ENCODE measurements at regions not wholly inside any gene's neighbourhood (a gene's known extent, or its start where the extent isn't known, plus 50 kb on each side); places are given as distances from the start of the nearest gene placed in this dataset.
"Not testable (repeated sequence)": the region's sequence is repeated elsewhere in the genome, so short reads cannot be mapped to it uniquely, and the experiment has no call there.

- not testable (repeated sequence) for TF ChIP-seq FOXM1 (IDR thresholded peaks at IDR 0.05; ENCODE audit: low read depth, low read length); RCOR1 (conservative IDR thresholded peaks at IDR 0.05; ENCODE audit: low read depth, low read length); SREBF2 (IDR thresholded peaks at IDR 0.05; ENCODE audit: low read length); KDM1A (IDR thresholded peaks at IDR 0.05; ENCODE audit: borderline replicate concordance); EED (IDR thresholded peaks at IDR 0.05; ENCODE audit: low read depth); CHD2 (IDR thresholded peaks at IDR 0.05; ENCODE audit: borderline replicate concordance, low read depth, low read length); MYC (IDR thresholded peaks at IDR 0.05; ENCODE audit: insufficient read depth, insufficient read length, insufficient replicate concordance, low read length, severe bottlenecking)
- TF ChIP-seq, protein P1, sequence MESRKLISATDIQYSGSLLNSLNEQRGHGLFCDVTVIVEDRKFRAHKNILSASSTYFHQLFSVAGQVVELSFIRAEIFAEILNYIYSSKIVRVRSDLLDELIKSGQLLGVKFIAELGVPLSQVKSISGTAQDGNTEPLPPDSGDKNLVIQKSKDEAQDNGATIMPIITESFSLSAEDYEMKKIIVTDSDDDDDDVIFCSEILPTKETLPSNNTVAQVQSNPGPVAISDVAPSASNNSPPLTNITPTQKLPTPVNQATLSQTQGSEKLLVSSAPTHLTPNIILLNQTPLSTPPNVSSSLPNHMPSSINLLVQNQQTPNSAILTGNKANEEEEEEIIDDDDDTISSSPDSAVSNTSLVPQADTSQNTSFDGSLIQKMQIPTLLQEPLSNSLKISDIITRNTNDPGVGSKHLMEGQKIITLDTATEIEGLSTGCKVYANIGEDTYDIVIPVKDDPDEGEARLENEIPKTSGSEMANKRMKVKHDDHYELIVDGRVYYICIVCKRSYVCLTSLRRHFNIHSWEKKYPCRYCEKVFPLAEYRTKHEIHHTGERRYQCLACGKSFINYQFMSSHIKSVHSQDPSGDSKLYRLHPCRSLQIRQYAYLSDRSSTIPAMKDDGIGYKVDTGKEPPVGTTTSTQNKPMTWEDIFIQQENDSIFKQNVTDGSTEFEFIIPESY (IDR thresholded peaks at IDR 0.05) = not testable (repeated sequence)
- TF ChIP-seq, protein P2, sequence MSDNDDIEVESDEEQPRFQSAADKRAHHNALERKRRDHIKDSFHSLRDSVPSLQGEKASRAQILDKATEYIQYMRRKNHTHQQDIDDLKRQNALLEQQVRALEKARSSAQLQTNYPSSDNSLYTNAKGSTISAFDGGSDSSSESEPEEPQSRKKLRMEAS (IDR thresholded peaks at IDR 0.05; ENCODE audit: low read depth, low read length) = not testable (repeated sequence)
These were observed 71.2 kb upstream of the C7orf33 start for GRCh38 chr7:148519386-148519785.

Measured in GM12878 (cell line).